ENCODE measurements at regions not wholly inside any gene's neighbourhood (a gene's known extent, or its start where the extent isn't known, plus 50 kb on each side); places are given as distances from the start of the nearest gene placed in this dataset.

DNA sequence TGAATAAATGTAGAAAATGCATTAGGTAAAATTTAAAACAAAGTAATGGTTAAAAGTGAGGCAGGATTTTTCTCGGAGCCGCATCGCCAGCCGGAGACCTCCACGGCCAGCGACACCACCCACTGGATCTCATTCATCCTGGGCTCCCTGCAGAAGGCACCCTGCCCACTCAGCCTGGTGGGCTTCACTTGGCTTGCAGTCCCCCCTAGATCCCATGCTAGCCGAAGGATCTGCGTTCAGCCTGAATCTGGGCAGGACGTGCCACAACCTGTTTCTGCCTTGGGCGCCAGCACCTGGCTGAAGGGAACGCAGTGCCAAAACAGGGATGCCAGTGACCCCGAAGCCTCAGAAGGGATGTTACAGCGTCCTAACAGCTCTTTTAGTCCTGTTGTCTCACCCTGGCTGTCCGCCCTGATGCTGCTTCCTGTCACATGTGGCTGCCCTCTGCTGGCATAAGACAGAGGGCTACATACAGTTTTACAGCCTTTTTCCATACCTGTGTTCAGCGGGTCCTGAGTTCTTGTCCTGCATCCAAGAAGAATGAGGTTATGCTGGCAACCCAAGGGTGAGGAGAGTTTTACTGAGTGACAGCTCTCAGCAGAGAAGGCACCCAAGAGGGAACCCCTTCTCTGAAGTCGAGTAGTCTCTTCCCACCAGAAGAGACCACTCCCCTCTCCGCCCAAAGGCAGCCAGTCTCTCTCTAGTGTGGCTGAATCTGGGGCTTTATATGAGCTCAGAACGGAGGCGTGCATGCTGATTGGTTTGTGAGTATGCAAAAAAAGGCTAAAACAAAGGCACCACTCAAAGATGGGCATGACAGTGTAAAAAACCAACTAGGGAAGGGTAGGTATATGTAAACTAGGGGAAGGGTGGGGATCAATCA is 173.1 kb upstream of the GYPC start:
- no peak overlapping the region for H3K27ac ChIP-seq (ENCODE audit: low read length)
- no peak for ATAC-seq
- no peaks in the 10 kb centered on the region for H3K9me3 ChIP-seq (ENCODE audit: control insufficient read depth, low read length)
- no peaks in the 10 kb centered on the region for H3K4me1 ChIP-seq (ENCODE audit: control insufficient read depth, insufficient read depth, low read length)
- peak in 2 of 3 donors; percentile 34 to 48 for DNase-seq
- intact Hi-C loops (cut with DNase I): no loop called here
- no peak overlapping the region for H3K4me3 ChIP-seq (ENCODE audit: low read length)
- H3K27me3 ChIP-seq (ENCODE audit: control insufficient read depth, insufficient read depth): no peaks in the 10 kb centered on the region
- WGBS: 83% methylated on average over 19 of the region's 19 CpGs

DNA sequence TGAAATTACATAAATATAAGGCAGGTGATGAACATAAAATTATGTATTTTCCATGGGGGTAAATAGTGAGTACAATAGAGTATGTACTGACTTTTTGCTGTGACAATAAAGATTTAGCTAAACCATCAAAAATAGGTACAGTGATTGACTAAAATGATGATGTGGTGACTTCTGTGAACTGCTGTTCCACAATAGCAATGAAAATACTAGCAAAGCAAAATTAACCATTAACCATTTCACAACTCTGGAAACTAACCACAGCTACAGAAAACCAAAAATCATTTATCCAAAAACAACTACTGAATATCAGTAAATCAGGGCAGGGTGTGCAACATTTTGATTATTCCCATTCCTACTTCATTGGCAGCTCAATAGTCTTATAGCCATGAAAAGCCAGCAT is 161.4 kb upstream of the GYPC start:
- Histone ChIP-seq H3K27ac (ENCODE audit: low read length) (no peak overlapping the region), H3K27me3 (ENCODE audit: control insufficient read depth, insufficient read depth) (no peaks in the 10 kb centered on the region), H3K4me3 (ENCODE audit: low read length) (no peak overlapping the region), H3K9me3 (ENCODE audit: control insufficient read depth, low read length) (no peaks in the 10 kb centered on the region), H3K4me1 (ENCODE audit: control insufficient read depth, insufficient read depth, low read length) (no peaks in the 10 kb centered on the region)
- ATAC-seq: no peak
- DNase-seq: no peak
- intact Hi-C loops (cut with DNase I): no loop called here

DNA sequence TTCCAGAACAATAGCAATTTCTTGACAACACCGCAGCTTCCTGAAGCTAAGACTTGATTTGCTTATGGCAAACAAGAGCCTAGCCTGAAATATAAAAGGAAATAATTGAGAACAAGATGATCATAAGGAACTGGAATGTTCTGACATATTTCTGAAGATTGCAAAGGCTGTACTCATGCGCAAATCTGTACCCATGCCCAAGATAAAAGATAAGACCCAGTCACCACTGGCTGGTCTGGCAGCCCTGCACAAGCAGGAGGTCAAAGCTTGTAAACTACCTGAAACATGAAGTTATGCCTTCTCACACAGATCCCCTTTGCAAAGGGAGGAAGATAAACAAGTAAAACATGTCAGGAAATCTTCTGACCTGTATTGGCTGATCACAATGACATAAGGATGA is 160.8 kb upstream of the GYPC start:
- Histone ChIP-seq H3K4me1 (ENCODE audit: control insufficient read depth, insufficient read depth, low read length) (no peaks in the 10 kb centered on the region), H3K27me3 (ENCODE audit: control insufficient read depth, insufficient read depth) (no peaks in the 10 kb centered on the region), H3K27ac (ENCODE audit: low read length) (no peak overlapping the region), H3K4me3 (ENCODE audit: low read length) (no peak overlapping the region), H3K9me3 (ENCODE audit: control insufficient read depth, low read length) (no peaks in the 10 kb centered on the region)
- ATAC-seq (no peak), DNase-seq (no peak)
- intact Hi-C loops (cut with DNase I): no loop called here
- WGBS: 62% methylated on average over 2 of the region's 2 CpGs

DNA sequence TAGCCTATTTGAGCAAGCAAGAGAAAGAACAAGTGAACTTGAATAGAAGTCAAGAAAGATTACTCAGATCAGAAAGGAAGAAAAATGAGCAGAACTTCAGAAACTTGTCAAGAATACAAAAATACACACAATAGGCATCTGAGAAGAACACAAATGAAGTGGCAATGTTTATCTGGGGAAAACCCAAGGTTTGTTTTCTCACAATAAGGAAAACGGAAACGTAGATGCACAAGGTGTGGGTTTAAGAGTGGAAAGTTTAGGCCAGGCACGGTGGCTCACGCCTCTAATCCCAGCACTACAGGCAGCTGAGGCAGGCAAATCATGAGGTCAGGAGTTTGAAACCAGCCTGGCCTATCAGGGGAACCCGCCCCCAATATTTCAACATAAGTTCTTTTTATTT is 159.5 kb upstream of the GYPC start:
- intact Hi-C loops (cut with DNase I): no loop called here

DNA sequence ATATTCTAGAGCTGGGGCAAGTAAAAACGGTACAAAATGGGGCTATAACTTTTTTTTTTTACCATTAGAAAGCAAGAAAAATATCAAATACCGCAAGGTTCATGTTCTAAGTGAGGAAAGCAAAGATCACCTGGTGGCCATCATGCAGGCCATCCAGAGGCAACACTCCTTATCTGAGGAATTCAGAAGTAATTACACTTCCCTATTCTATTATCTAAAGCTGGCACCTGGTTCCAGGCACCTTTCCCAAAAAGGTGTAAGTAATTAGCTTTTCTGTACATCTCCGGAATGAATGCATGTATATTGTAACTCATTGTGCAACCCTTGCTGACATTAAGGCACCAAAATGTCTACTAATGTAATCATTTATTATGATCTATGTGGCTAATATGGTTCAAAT is 152.5 kb upstream of the GYPC start:
- H3K27me3 ChIP-seq (ENCODE audit: control insufficient read depth, insufficient read depth): no peaks in the 10 kb centered on the region
- intact Hi-C loops (cut with DNase I): no loop called here
- ATAC-seq (no peak), DNase-seq (no peak)
- H3K9me3 ChIP-seq (ENCODE audit: control insufficient read depth, low read length): no peaks in the 10 kb centered on the region
- no peak overlapping the region for H3K27ac ChIP-seq (ENCODE audit: low read length)
- H3K4me1 ChIP-seq (ENCODE audit: control insufficient read depth, insufficient read depth, low read length): peaks cover 1% of the 10 kb centered on the region
- WGBS: 80% methylated on average over 3 of the region's 3 CpGs
- no peak overlapping the region for H3K4me3 ChIP-seq (ENCODE audit: low read length)

More for the DNA sequence above, 159.5 kb upstream of the GYPC start:
- Histone ChIP-seq H3K27me3 (ENCODE audit: control insufficient read depth, insufficient read depth) (no peaks in the 10 kb centered on the region), H3K9me3 (ENCODE audit: control insufficient read depth, low read length) (no peaks in the 10 kb centered on the region), H3K4me1 (ENCODE audit: control insufficient read depth, insufficient read depth, low read length) (no peaks in the 10 kb centered on the region), H3K4me3 (ENCODE audit: low read length) (no peak overlapping the region), H3K27ac (ENCODE audit: low read length) (no peak overlapping the region)
- no peak for DNase-seq
- no peak for ATAC-seq
- 89% methylated on average over 5 of the region's 5 CpGs for WGBS

DNA sequence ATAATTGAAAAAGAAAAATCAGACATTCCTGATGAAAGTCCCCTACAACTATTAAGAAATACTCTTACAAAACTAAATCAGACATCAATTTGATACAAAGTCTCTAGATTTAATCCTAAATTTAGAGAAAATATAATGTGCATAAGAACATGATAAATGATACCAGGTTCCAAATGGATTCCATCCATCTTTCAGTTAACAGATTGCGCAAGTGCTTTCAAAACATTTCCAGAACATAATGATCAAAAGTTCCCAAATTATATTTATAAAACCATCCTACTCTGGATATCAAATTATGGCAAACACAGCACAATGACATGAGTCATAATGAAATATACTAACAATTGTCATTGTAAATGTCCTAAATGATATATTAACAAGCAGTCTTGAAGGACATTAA is 151.0 kb upstream of the GYPC start:
- H3K27ac ChIP-seq (ENCODE audit: low read length): no peak overlapping the region
- no peak for DNase-seq
- no peaks in the 10 kb centered on the region for H3K9me3 ChIP-seq (ENCODE audit: control insufficient read depth, low read length)
- intact Hi-C loops (cut with DNase I): no loop called here
- H3K4me3 ChIP-seq (ENCODE audit: low read length): no peak overlapping the region
- no peaks in the 10 kb centered on the region for H3K27me3 ChIP-seq (ENCODE audit: control insufficient read depth, insufficient read depth)
- H3K4me1 ChIP-seq (ENCODE audit: control insufficient read depth, insufficient read depth, low read length): peaks cover 1% of the 10 kb centered on the region
- no peak for ATAC-seq
- WGBS: 97% methylated on average over 1 of the region's 1 CpG

DNA sequence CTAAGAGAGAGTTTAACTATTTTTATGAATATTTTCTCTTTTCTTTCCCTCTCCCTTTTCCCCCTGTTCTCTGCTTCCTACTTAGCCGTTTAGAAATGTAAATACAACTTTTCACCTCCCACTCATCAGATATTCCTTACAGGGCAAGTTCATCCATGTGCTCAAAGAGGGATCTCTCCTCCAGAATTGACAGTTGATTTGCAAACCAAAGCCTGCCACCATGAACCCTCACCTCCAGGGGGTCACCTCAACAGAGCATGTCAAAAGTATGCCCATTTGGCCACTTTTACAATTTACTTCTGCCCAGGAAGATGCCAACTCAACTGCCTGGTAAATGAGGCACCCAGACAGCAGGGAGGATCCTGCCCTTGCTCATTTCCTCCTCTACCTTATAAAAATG is 149.2 kb upstream of the GYPC start:
- WGBS: 25% methylated on average over 1 of the region's 1 CpG
- no peak overlapping the region for H3K27ac ChIP-seq (ENCODE audit: low read length)
- peaks cover 1% of the 10 kb centered on the region for H3K4me1 ChIP-seq (ENCODE audit: control insufficient read depth, insufficient read depth, low read length)
- H3K27me3 ChIP-seq (ENCODE audit: control insufficient read depth, insufficient read depth): no peaks in the 10 kb centered on the region
- no peak overlapping the region for H3K4me3 ChIP-seq (ENCODE audit: low read length)
- ATAC-seq: no peak
- DNase-seq: no peak
- intact Hi-C loops (cut with DNase I): no loop called here
- no peaks in the 10 kb centered on the region for H3K9me3 ChIP-seq (ENCODE audit: control insufficient read depth, low read length)

DNA sequence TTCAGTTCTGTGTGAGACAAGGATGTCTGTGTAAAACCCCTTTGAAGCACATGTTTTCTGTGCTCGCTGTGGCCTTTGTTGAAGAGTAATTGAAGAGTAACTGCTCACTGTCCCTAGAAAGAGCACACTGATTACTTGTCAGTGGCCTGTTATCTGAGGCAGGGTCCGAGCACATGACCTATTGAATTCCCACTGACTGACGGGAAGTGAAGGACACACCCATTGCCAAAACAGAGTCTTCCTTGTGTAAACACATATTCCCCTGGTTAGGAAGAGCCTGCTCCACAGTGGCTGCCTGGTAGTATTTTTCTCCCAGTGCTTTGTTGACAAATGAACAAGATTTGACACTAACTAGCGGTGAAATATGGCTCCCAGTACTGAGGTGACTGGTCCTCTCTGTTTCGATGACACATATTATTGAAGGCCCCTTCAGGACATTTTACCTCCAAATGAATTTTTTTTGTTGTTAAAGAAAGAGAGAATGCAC is 148.5 kb upstream of the GYPC start:
- DNase-seq: no peak
- H3K27ac ChIP-seq (ENCODE audit: low read length): peak overlapping the region; percentile 8
- peak; percentile 67 to 98 for ATAC-seq
- intact Hi-C loops (cut with DNase I): no loop called here
- H3K4me3 ChIP-seq (ENCODE audit: low read length): no peak overlapping the region
- no peaks in the 10 kb centered on the region for H3K27me3 ChIP-seq (ENCODE audit: control insufficient read depth, insufficient read depth)
- peaks cover 1% of the 10 kb centered on the region for H3K4me1 ChIP-seq (ENCODE audit: control insufficient read depth, insufficient read depth, low read length)
- H3K9me3 ChIP-seq (ENCODE audit: control insufficient read depth, low read length): no peaks in the 10 kb centered on the region
- WGBS: 47% methylated on average over 5 of the region's 5 CpGs

DNA sequence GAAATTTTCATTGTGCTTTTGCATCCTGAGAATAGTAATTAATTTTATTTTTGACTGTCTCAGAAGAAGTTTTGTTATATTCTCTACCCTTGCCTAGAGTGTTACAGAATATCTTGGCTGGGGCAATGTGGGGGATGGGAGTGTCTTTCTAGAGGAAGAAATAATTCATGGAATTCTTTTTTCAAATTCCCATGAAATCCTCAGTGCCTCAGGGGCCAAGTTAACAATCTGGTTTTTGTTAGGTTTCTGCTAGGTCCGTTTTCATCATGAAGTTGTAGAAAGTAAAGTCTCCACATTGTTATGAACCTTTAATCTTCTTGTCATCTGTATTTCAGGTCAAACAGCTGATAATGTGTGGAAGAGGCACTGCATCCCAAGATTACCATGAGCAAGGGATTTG is 145.6 kb upstream of the GYPC start:
- H3K27me3 ChIP-seq (ENCODE audit: control insufficient read depth, insufficient read depth): no peaks in the 10 kb centered on the region
- WGBS: 25% methylated on average over 1 of the region's 1 CpG
- ATAC-seq (no peak), DNase-seq (no peak)
- H3K9me3 ChIP-seq (ENCODE audit: control insufficient read depth, low read length): no peaks in the 10 kb centered on the region
- H3K4me1 ChIP-seq (ENCODE audit: control insufficient read depth, insufficient read depth, low read length): peaks cover 1% of the 10 kb centered on the region
- no peak overlapping the region for H3K27ac ChIP-seq (ENCODE audit: low read length)
- intact Hi-C loops (cut with DNase I): no loop called here
- no peak overlapping the region for H3K4me3 ChIP-seq (ENCODE audit: low read length)

DNA sequence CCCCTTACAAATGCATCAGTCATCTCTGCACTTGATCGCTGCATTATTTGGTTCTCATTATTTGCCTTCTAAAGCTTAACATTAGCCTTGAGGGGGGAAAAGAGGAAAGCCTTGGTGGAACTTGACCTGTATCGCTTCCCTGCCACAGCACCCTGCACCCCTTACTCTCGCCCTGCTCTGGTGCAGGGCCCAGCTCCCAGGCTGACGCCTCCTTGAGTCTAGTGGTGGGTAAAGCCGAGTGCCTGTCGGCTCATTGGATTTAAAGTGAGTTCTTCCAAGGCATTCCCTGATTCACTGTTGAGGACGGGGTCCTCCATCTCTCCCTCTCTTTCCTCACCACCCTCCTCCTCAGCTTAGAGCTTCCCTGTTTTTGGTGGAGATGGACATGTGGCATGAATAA is 145.0 kb upstream of the GYPC start:
- 94% methylated on average over 7 of the region's 7 CpGs for WGBS
- H3K27ac ChIP-seq (ENCODE audit: low read length): no peak overlapping the region
- H3K9me3 ChIP-seq (ENCODE audit: control insufficient read depth, low read length): no peaks in the 10 kb centered on the region
- H3K27me3 ChIP-seq (ENCODE audit: control insufficient read depth, insufficient read depth): no peaks in the 10 kb centered on the region
- DNase-seq: no peak
- H3K4me1 ChIP-seq (ENCODE audit: control insufficient read depth, insufficient read depth, low read length): peaks cover 1% of the 10 kb centered on the region
- intact Hi-C loops (cut with DNase I): no loop called here
- H3K4me3 ChIP-seq (ENCODE audit: low read length): no peak overlapping the region
- ATAC-seq: no peak

DNA sequence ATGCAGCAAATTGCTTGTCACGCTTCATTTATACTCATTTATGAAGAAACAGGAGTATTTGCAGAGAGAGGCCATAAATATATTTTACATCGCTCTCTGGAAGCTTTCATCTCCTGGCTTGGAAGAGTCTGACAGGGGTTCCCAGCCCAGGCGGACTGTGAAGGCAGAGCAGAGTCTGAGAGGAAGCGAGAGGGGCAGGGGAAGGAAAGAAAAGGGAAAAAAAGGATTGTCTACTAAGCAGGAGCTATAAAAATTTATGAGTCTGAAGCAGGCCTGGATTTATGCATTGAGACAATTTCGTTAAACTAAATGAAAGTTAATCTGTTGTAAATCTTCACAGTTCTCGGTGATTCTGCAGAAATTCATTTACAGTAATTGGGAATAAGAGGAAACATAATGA is 143.9 kb upstream of the GYPC start:
- H3K4me1 ChIP-seq (ENCODE audit: control insufficient read depth, insufficient read depth, low read length): peaks cover under 1% of the 10 kb centered on the region
- no peaks in the 10 kb centered on the region for H3K27me3 ChIP-seq (ENCODE audit: control insufficient read depth, insufficient read depth)
- intact Hi-C loops (cut with DNase I): no loop called here
- no peak overlapping the region for H3K4me3 ChIP-seq (ENCODE audit: low read length)
- H3K27ac ChIP-seq (ENCODE audit: low read length): no peak overlapping the region
- DNase-seq: no peak
- no peaks in the 10 kb centered on the region for H3K9me3 ChIP-seq (ENCODE audit: control insufficient read depth, low read length)
- WGBS: 92% methylated on average over 6 of the region's 6 CpGs
- no peak for ATAC-seq

DNA sequence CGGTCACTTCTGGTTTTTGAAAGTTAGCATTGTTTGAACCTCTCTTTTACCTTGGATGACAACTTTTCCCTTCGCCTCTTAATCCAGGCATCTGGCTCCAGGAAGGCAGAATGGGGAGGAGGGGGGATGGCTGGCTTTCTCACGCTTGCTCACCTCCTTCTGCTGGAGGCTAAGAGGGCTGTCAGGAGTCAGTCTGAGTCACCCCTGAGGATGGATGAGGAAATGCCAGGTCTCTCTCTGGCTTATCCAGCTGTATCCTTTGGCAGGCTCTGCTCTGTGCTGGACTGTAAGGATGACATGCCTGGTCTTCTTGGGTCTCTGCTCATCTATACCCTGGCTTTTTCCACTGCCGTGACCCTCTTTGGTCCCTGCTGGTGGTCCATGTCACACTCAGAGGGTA is 142.9 kb upstream of the GYPC start:
- 79% methylated on average over 4 of the region's 4 CpGs for WGBS
- Histone ChIP-seq H3K27me3 (ENCODE audit: control insufficient read depth, insufficient read depth) (no peaks in the 10 kb centered on the region), H3K4me1 (ENCODE audit: control insufficient read depth, insufficient read depth, low read length) (no peaks in the 10 kb centered on the region), H3K27ac (ENCODE audit: low read length) (no peak overlapping the region), H3K4me3 (ENCODE audit: low read length) (no peak overlapping the region), H3K9me3 (ENCODE audit: control insufficient read depth, low read length) (no peaks in the 10 kb centered on the region)
- DNase-seq (no peak), ATAC-seq (peak in 1 of 2 donors; percentile 74)
- intact Hi-C loops (cut with DNase I): no loop called here
